ENCODE measurements at regions not wholly inside any gene's neighbourhood (a gene's known extent, or its start where the extent isn't known, plus 50 kb on each side); places are given as distances from the start of the nearest gene placed in this dataset.
"Not testable (repeated sequence)": the region's sequence is repeated elsewhere in the genome, so short reads cannot be mapped to it uniquely, and the experiment has no call there.

DNA sequence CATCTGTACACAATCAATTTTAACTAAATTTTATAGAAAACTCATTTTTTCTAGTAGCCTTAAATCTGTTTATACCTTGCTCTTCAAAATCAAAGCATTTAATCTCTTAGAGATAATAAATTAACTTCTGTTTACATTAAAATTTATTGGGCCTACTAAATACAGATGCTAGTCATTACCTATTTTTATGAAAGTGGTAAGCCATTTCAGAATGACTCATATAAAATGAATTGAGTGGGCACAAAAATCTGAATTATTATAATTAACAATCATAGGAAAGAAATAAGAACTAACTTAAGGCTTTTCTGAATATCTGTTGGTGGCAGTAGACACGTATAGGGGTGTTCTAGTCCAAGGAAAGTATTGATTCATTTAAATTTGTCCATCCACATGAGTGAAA, 157.9 kb downstream of the KCNJ2 start:
- Histone ChIP-seq H4K20me1 (ENCODE audit: insufficient read depth, low read length, poor library complexity, severe bottlenecking) (no peaks in the 10 kb centered on the region), H3K27me3 (ENCODE audit: insufficient read depth, low read length, poor library complexity, severe bottlenecking) (no peaks in the 10 kb centered on the region), H3K9me3 (ENCODE audit: insufficient read depth, low read depth, low read length) (no peaks in the 10 kb centered on the region), H3K9me2 (replicated peaks; ENCODE audit: low read depth, low read length) (no peaks in the 10 kb centered on the region), H3K4me1 (ENCODE audit: insufficient read depth, low read length, poor library complexity, severe bottlenecking) (no peaks in the 10 kb centered on the region), H2AFZ (ENCODE audit: low read length) (no peak overlapping the region), H3K79me2 (ENCODE audit: insufficient read depth, low read length) (no peaks in the 10 kb centered on the region), H3K36me3 (ENCODE audit: insufficient read depth, low read length) (no peaks in the 10 kb centered on the region), H3K9ac (ENCODE audit: low read depth, low read length, poor library complexity, severe bottlenecking) (no peak overlapping the region), H3F3A (ENCODE audit: low read depth) (no peaks in the 10 kb centered on the region), H3K4me3 (ENCODE audit: low read length, poor library complexity, severe bottlenecking) (no peak overlapping the region), H3K4me2 (ENCODE audit: low read depth, low read length, poor library complexity, severe bottlenecking) (no peak overlapping the region)
- no peak for TF ChIP-seq EZH2phosphoT487 (IDR thresholded peaks at IDR 0.05; ENCODE audit: borderline replicate concordance)
- TF ChIP-seq CTCF (conservative IDR thresholded peaks at IDR 0.05; ENCODE audit: low read length), result no peak

DNA sequence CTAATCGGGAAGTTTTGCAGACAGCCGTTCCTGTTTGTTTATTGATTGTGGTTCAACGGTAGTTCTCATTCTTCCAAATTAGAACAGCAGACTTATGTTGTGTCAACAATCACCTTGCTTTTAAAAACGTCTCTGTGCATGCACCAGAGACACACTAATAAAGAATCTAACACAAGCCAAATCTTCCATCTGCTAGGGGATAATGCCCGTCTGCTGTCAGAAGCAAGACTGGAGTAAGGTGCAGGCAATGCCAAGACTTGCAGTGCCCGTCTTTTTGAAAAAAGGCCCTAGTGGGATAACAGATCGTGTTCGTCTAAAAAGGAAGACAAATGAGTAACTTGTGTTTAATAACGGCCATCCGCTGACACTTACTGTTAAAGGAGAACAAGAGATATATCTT, 158.4 kb downstream of the KCNJ2 start:
- no peak for TF ChIP-seq CTCF (conservative IDR thresholded peaks at IDR 0.05; ENCODE audit: low read length)
- TF ChIP-seq EZH2phosphoT487 (IDR thresholded peaks at IDR 0.05; ENCODE audit: borderline replicate concordance), result no peak
- Histone ChIP-seq H2AFZ (ENCODE audit: low read length) (no peak overlapping the region), H3F3A (ENCODE audit: low read depth) (no peaks in the 10 kb centered on the region), H3K9me3 (ENCODE audit: insufficient read depth, low read depth, low read length) (no peaks in the 10 kb centered on the region), H3K9ac (ENCODE audit: low read depth, low read length, poor library complexity, severe bottlenecking) (no peak overlapping the region), H3K4me3 (ENCODE audit: low read length, poor library complexity, severe bottlenecking) (no peak overlapping the region), H4K20me1 (ENCODE audit: insufficient read depth, low read length, poor library complexity, severe bottlenecking) (no peaks in the 10 kb centered on the region), H3K79me2 (ENCODE audit: insufficient read depth, low read length) (no peaks in the 10 kb centered on the region), H3K4me1 (ENCODE audit: insufficient read depth, low read length, poor library complexity, severe bottlenecking) (no peaks in the 10 kb centered on the region), H3K9me2 (replicated peaks; ENCODE audit: low read depth, low read length) (no peaks in the 10 kb centered on the region), H3K27me3 (ENCODE audit: insufficient read depth, low read length, poor library complexity, severe bottlenecking) (no peaks in the 10 kb centered on the region), H3K4me2 (ENCODE audit: low read depth, low read length, poor library complexity, severe bottlenecking) (no peak overlapping the region), H3K36me3 (ENCODE audit: insufficient read depth, low read length) (no peaks in the 10 kb centered on the region)

DNA sequence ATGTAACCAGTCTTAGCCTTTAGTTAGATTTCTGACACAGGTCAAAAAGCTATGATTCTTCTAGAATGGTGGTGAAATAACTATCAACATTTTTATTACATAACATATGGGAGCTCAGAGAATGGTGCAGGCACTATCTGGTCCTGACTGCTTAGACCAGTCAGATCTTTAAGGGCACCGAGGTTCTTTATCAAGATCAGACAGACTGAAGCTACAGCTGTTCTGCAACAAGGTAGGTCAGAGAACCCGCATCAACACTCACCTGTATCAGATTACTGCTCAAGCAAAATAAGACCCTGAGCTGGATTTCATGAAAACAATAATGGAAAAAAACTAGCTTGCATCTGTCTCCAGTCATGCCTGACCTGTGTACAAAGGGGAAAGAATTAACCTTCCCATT, 160.4 kb downstream of the KCNJ2 start:
- H3K79me2 ChIP-seq (ENCODE audit: insufficient read depth, low read length), result no peaks in the 10 kb centered on the region
- no peak overlapping the region for H3K4me2 ChIP-seq (ENCODE audit: low read depth, low read length, poor library complexity, severe bottlenecking)
- H3K27me3 ChIP-seq (ENCODE audit: insufficient read depth, low read length, poor library complexity, severe bottlenecking), result no peaks in the 10 kb centered on the region
- H3K4me3 ChIP-seq (ENCODE audit: low read length, poor library complexity, severe bottlenecking), result no peak overlapping the region
- no peak overlapping the region for H3K9ac ChIP-seq (ENCODE audit: low read depth, low read length, poor library complexity, severe bottlenecking)
- H4K20me1 ChIP-seq (ENCODE audit: insufficient read depth, low read length, poor library complexity, severe bottlenecking), result no peaks in the 10 kb centered on the region
- TF ChIP-seq CTCF (conservative IDR thresholded peaks at IDR 0.05; ENCODE audit: low read length) (no peak), EZH2phosphoT487 (IDR thresholded peaks at IDR 0.05; ENCODE audit: borderline replicate concordance) (no peak)
- H3K9me2 ChIP-seq (replicated peaks; ENCODE audit: low read depth, low read length), result no peaks in the 10 kb centered on the region
- no peaks in the 10 kb centered on the region for H3F3A ChIP-seq (ENCODE audit: low read depth)
- no peaks in the 10 kb centered on the region for H3K36me3 ChIP-seq (ENCODE audit: insufficient read depth, low read length)
- H3K9me3 ChIP-seq (ENCODE audit: insufficient read depth, low read depth, low read length), result no peaks in the 10 kb centered on the region
- H2AFZ ChIP-seq (ENCODE audit: low read length), result no peak overlapping the region
- H3K4me1 ChIP-seq (ENCODE audit: insufficient read depth, low read length, poor library complexity, severe bottlenecking), result no peaks in the 10 kb centered on the region

GRCh38 chr17:70331066-70331465, 161.7 kb downstream of the KCNJ2 start:
- H3K79me2 ChIP-seq (ENCODE audit: insufficient read depth, low read length); H3K4me2 ChIP-seq (ENCODE audit: low read depth, low read length, poor library complexity, severe bottlenecking); H4K20me1 ChIP-seq (ENCODE audit: insufficient read depth, low read length, poor library complexity, severe bottlenecking); H3K9me3 ChIP-seq (ENCODE audit: insufficient read depth, low read depth, low read length); H3K4me1 ChIP-seq (ENCODE audit: insufficient read depth, low read length, poor library complexity, severe bottlenecking); H3K36me3 ChIP-seq (ENCODE audit: insufficient read depth, low read length); H3K9me2 ChIP-seq (replicated peaks; ENCODE audit: low read depth, low read length); H3K27me3 ChIP-seq (ENCODE audit: insufficient read depth, low read length, poor library complexity, severe bottlenecking); H3K4me3 ChIP-seq (ENCODE audit: low read length, poor library complexity, severe bottlenecking); H3F3A ChIP-seq (ENCODE audit: low read depth); H2AFZ ChIP-seq (ENCODE audit: low read length); H3K9ac ChIP-seq (ENCODE audit: low read depth, low read length, poor library complexity, severe bottlenecking): not testable (repeated sequence)

All from Loucy (cell line).